Activated CD4-positive, alpha-beta T cell treated with anti-CD3 and anti-CD28 coated beads, Interleukin-2, amount 50 U/mL, for 1 hour (primary cell): ENCODE measurements at regions not wholly inside any gene's neighbourhood (a gene's known extent, or its start where the extent isn't known, plus 50 kb on each side); places are given as distances from the start of the nearest gene placed in this dataset.

Source experiments
- DNase-seq: peaks from one replicate; pipeline ENCODE4 v3.0.0-alpha.2; 2020

DNA sequence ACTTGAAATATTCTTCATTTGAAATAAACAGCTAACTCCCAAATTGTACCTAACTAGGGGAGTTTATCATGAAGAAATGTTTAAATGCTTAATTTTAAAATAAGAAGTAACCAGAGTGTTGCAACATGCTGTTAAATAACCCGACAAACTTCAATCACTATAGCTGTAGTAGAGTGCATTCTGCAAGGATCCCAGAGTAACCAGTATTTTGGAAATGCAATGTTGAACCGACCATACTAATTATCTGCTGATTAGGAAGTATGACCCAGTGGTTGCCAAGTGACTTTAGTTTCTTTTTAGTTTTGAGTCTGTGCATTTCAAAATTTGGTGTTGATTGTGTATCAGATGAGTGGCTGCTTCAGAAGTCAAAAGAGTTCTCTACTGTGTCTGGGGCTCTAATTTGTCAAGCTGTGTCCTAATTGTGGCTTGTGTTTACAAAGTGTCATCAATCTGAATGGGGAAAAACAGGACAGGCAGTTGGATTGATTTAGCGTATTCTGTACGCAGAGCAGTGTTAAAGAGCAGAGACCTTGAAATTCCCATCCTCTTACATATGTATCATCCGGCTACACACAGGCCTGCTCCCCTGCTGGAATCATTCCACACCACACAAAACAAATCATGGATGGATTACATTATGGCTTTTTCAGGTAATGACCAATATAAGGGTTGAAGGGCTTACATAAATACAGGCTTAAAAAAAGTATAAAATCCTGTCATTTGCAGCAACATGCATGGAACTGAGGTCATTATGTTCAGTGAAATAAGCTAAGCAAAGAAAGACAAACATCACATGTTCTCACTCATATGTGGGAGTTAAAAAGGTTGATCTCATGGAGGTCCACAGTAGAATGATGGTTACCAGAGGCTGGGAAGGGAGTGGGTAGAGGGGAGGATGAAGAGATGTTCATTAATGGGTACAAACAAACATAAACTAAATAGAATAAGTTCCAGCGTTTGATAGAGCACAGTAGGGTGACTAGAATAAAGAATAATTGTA is 351.5 kb downstream of the KLF12 start:
- no peak for DNase-seq

- DNase-seq = no peak
These were observed 352.8 kb downstream of the KLF12 start for GRCh38 chr13:73781384-73781783.

DNA sequence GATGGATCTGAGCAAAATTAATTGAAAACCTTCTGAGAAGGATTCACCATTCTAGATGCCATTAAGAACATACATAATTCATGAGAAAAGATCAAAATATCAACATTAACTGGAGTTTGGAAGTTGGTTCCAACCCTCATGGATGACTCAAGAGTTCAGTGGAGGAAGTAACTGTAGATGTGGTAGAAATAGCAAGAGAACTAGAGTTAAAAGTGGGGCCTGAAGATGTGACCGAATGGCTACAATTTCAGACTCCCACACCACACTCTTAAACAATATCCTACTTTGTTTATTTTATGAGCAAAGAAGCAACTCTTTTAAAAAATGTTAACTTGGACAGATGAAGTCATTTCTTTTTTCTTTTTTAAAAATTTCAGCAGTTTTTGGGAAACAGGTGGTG is 354.3 kb downstream of the KLF12 start:
- no peak for DNase-seq

DNA sequence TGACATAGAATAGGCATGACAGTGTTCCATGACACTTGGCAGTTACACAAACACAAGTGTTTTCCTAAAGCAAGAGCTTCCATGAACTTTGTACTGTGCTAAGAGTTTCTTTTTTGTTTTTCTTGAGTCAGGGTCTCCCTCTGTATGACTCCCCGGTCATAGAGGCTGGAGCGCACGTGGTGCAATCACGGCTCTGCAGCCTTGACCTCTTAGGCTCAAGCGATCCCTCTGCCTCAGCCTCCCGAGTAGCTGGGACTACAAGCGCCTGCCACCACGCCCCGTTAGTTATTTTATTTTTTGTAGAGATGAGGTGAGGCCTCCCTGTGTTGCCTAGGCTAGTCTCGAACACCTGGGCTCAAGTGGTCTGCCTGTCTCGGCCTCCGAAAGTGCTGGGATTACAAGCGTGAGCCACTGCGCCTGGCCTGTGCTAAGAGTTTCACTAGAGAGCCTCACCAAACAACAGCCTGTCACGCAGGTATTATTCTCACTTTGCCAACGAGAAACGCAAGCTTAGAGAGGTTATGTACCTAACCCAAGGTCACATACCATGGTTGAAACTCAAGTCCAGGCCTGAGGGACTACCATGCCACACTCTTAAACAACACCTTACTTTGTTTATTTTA is 355.9 kb downstream of the KLF12 start:
- DNase-seq = no peak

GRCh38 chr13:73777134-73777533 is 357.1 kb downstream of the KLF12 start:
- DNase-seq = no peak

- DNase-seq = no peak
These were observed 357.9 kb downstream of the KLF12 start for GRCh38 chr13:73776151-73776785.

- no peak for DNase-seq
These were observed 361.0 kb downstream of the KLF12 start for GRCh38 chr13:73773168-73773549.

DNA sequence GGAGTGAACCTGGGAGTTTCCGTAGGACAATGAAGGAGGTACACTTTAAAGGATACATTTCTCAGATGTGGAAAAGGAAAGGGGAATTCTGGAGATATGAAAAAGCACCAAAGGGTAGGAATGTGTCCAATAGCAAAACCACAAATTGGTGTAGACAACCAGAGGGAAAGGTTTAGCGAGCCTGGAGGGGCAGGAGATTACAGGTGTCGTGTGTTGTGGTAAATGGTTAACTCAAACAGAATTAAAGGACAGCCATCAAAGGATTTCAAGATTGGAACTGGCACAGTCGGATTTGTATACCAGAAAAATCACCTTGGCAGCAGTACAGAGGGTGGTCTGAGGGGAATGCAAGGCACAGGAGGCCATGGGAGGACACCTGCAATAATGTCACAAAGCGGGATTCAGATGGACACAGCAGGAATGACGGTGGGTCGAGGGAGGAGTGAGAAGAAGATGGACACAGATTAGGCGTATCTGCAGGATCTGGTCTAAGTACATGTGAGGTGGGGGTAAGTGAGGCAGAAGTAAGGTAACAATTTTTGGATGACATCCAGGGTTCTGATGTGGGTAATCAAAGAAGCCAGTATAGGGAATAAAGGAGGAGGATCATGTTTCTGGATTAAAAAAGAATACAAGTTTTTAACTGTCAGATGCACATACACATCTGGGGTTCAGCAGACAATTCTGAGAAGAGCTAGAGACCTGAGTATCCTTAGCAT is 361.6 kb downstream of the KLF12 start:
- no peak for DNase-seq

GRCh38 chr13:73767747-73768315 is 366.4 kb downstream of the KLF12 start:
- peak; percentile 35 for DNase-seq

- DNase-seq = no peak
These were observed 366.9 kb downstream of the KLF12 start for GRCh38 chr13:73767191-73767741.

DNA sequence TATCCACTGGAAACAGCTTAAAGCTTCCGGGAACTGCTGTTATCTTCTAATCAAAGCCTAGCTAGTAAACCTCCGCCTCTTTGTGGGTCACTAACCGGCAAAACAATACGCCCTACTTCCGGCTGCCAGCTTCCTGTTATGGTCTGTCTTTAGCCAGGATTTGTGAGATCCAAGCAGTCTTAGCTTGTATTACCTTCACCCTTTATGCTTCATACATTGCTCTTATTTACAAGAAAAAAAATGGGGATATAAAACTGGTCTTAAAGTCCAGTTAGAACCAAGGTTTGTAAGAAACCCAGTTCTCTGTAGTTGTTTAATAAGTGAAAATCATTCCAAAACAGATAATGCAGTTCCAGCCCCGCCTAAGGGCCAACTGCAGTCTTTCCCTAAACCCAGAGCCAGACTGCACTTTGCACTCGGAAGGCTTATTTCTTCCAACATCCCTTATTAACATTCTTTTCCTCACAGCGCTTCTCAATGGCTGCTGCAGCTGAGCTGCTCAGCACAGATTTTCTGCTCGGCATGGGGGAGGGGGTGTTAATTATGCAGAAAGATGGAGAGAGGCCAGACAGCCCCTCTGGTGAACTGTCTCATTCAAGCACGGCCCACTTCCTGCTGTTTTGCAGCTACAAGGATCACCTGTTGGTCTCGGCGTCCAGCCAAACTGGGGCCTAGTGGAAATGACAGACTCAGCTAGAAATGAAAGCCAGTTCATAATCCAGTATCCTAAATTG is 368.4 kb downstream of the KLF12 start:
- peak; percentile 82 for DNase-seq

DNA sequence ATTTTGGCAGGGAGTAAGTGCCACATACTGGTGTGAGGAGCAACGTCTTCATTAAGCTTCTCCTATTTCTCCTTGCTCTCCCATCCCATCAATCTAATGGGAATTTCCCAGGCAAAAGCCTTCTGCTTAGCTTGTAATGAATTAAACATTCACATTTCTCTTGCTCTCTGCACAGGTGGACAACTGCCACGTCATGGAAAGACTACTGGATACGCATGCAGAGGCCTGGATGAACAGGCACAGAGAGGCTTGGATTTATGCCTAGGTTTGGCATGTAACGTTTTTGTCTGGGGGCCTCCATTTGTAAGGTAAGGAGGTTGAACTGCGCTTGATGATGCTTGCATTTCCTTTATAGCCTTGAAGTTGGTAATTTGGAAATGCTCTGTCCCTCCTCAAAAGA is 374.8 kb downstream of the KLF12 start:
- DNase-seq = no peak

- DNase-seq = no peak
These were observed 376.5 kb downstream of the KLF12 start for GRCh38 chr13:73757481-73758233.

DNA sequence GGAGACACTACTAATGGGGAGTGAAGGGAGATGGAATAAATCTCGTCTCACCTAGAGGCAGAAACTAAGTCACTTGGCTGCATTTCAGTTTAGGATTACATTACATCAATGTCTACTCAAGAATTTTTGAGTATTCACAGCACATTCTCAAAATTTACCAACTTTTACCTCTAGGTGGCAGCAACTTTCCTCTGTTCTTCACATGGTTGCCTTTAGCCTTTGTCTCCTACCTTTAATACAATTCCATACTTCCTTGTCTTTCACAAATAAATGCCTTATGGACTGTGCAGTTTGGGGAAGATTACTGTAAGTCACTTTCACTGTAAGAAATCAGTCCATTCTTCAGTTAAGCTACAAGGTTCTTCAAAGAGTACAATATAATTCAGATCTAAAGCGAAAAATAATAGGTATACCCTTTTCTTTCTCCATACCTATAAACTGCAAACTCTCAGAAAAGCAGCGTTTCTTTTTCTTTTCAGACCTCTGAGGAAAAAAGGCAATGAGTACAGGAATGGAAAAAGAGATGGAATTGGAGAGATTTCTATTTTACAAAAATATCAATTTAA is 379.4 kb downstream of the KLF12 start:
- no peak for DNase-seq

- no peak for DNase-seq
These were observed 380.0 kb downstream of the KLF12 start for GRCh38 chr13:73754241-73754640.

DNA sequence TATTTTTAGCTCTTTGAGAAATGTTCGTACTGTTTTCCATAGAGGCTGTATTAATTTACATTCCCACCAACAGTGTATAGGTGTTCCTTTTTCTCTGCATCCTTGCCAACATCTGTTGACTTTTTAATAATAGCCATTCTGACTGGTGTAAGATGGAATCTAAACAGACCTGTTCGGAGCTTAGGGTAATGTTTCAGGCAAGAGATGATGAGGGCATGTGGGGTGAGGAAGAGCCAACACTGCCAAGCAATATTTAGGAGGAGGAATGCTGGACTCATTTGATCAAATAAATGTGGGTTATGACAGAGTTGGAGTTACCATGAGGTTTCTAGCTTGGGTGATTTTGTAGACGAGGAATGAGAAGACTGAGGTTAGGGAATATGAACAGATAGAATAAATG is 382.9 kb downstream of the KLF12 start:
- no peak for DNase-seq

DNA sequence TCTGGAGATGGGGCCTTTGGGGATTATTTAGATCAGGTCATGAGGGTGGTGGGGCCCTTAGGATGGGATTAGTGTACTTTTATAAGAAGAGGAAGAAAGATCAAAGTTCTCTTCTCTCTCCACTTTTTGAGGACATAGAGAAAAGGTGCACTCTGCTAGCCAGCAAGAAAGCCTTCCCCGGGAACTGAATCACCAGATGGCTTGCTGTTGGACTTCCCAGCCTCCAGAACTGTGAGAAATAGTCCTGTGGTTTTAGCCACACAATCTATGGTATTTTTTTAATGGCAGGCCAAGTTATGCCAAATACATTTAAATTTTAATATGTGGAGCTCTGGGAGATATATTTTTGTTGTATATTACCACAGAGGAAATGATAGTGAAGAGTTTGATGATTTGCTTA is 385.8 kb downstream of the KLF12 start:
- DNase-seq = no peak

DNA sequence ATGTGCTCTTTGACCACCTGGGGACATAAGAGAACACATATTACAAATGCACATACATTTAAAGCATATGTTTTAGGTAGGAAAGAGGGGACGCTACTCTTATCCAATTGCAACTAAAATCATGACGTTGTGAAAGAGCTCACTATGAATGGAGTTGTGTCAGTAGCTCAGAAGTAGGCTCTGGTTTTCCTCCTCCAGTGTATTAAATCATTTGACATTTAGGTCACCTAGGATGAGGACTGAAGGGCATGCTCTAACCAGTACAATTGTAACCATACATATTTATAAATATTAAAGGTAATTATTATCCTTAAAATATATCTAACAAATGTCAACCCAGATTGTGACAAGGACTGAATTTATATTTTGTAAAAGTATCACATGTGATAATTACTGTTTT is 389.0 kb downstream of the KLF12 start:
- DNase-seq = no peak

- no peak for DNase-seq
These were observed 391.2 kb downstream of the KLF12 start for GRCh38 chr13:73742982-73743381.

DNA sequence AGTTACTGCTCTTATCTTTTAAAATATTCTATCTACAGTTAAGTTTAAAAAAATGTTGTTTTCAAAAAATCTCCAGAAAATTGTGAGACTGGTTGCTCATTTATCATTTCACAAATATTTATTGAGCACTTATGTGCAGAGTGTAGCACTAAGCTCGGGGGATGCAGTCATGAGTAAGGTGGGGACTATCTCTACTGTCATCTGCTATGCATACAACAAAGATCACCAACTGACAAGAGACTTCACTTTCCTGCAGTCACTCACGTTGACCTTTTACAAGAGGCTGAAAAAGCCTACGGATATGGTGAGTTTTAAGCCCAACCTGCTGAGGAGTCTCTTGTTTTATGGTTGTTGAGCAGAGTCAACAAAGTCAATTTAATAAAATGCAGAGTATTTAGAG is 392.5 kb downstream of the KLF12 start:
- DNase-seq = no peak

DNA sequence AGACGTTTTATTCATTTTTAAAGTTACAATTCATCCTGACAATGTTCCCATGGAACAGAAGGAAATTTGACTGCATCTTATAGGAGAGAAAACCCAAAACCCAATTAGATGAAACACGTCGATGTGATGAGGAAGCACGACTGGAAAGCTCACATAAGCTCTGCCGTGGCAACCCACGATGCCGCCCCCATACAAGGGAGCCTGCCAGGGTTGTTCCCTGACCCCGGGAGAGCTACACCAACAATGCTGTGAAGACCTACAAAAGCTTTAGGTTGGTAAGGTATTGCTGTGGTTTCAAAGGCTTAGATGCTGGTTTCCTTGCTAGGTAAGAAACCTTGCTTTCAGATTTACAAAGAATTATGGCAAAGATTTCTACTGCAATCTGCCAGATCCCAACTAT is 393.1 kb downstream of the KLF12 start:
- DNase-seq = no peak
